Panc1 (cell line): ENCODE measurements at regions not wholly inside any gene's neighbourhood (a gene's known extent, or its start where the extent isn't known, plus 50 kb on each side); places are given as distances from the start of the nearest gene placed in this dataset.

Experiments
- ATAC-seq: fragments of 200-7000 bp; cut with Tn5 transposase; 2 replicates; pipeline ENCODE4 v1.9.1; 2020; ENCODE audit warnings: mild to moderate bottlenecking, moderate library complexity
- BruUV-seq: library from RNA; stranded (reverse); fragments of 400-500 nt; replicated peaks from 2 replicates; lab custom pipeline; 2021; lab: Mats Ljungman, UMichigan
- CTCF ChIA-PET: fragments of 300-600 bp; sonication (Branson Sonifier 250); formaldehyde crosslinking; loops from one replicate; lab custom pipeline; 2022; ENCODE audit warnings: antibody characterized with exemption; lab: Charles Lee
- POLR2A ChIA-PET: fragments of 300-600 bp; sonication (Branson Sonifier 250); formaldehyde crosslinking; loops from one replicate; lab custom pipeline; 2022; ENCODE audit warnings: antibody characterized with exemption; lab: Charles Lee
- DNase-seq: peaks from one replicate; pipeline ENCODE4 v3.0.0-alpha.2; 2010; ENCODE audit warnings: low read depth, low spot score
- H3K27ac ChIP-seq: 2 replicates; pipeline ENCODE4 v1.5.1; 2011; ENCODE audit warnings: mild to moderate bottlenecking, low read length, inconsistent platforms
- H3K27me3 ChIP-seq: fragments of 200-500 bp; sonication (Bioruptor generic); 2 replicates; pipeline ENCODE4 v1.6.0; 2014; ENCODE audit warnings: low read length, inconsistent platforms; ENCODE audit not compliant: control insufficient read depth, insufficient read depth
- H3K36me3 ChIP-seq: fragments of 200-500 bp; sonication (Bioruptor generic); 2 replicates; pipeline ENCODE4 v1.5.1; 2014; ENCODE audit warnings: inconsistent platforms, mild to moderate bottlenecking, low read length, moderate library complexity; ENCODE audit not compliant: control insufficient read depth, insufficient read depth
- H3K4me1 ChIP-seq: 2 replicates; pipeline ENCODE4 v1.5.1; 2011; ENCODE audit warnings: inconsistent platforms, mild to moderate bottlenecking, low read length, moderate library complexity; ENCODE audit not compliant: control insufficient read depth, insufficient read depth
- H3K4me3 ChIP-seq, 2 experiments: 2 replicates each; pipeline ENCODE4 v1.5.1; 2011 to 2012; ENCODE audit warnings: low read depth in 2 of 2, low read length in 2 of 2, mild to moderate bottlenecking in 2 of 2, inconsistent platforms in 1 of 2, moderate library complexity in 1 of 2
- H3K9me3 ChIP-seq: fragments of 200-500 bp; sonication (Bioruptor generic); 2 replicates; pipeline ENCODE4 v1.5.1; 2014; ENCODE audit warnings: low read depth, mild to moderate bottlenecking, inconsistent platforms, low read length, moderate library complexity; ENCODE audit not compliant: control insufficient read depth, insufficient read depth
- POLR2AphosphoS5 ChIP-seq: IDR thresholded peaks from 2 replicates; pipeline ENCODE4 v1.6.1; 2012; ENCODE audit warnings: mild to moderate bottlenecking, low read depth, low read length, moderate library complexity
- SIN3A ChIP-seq: IDR thresholded peaks from 2 replicates; pipeline ENCODE4 v1.6.1; 2012; ENCODE audit warnings: low read depth, mild to moderate bottlenecking, low read length, moderate library complexity, borderline replicate concordance; ENCODE audit not compliant: insufficient read depth
- TCF7L2 ChIP-seq: IDR thresholded peaks from 2 replicates; pipeline ENCODE4 v1.6.1; 2011; ENCODE audit warnings: mild to moderate bottlenecking, low read depth, low read length, inconsistent platforms
- in situ Hi-C: cut with HindIII; loops from 2 replicates; pipeline ENCODE4 v1.10.0; 2016; ENCODE audit warnings: low sequenced_read_pairs, low pct_unique_long_range_greater_than_20kb
- intact Hi-C: fragments of 100-400 bp; cut with micrococcal nuclease; formaldehyde crosslinking; loops from one replicate; pipeline ENCODE4 v1.10.0; 2022; ENCODE audit not compliant: unreplicated experiment
- TF ChIP-seq, protein P1 (sequence below), 2 experiments: IDR thresholded peaks; 2 replicates each; pipeline ENCODE4 v1.6.1; 2011 to 2012; ENCODE audit warnings: low read depth in 2 of 2, control low read depth in 1 of 2, low read length in 1 of 2, mild to moderate bottlenecking in 1 of 2, moderate library complexity in 1 of 2; ENCODE audit not compliant: insufficient read depth in 1 of 2
- TF ChIP-seq, protein P2 (sequence below): fragments of 450-650 bp; IDR thresholded peaks from 2 replicates; pipeline ENCODE4 v1.5.1; 2017; ENCODE audit warnings: mild to moderate bottlenecking

DNA sequence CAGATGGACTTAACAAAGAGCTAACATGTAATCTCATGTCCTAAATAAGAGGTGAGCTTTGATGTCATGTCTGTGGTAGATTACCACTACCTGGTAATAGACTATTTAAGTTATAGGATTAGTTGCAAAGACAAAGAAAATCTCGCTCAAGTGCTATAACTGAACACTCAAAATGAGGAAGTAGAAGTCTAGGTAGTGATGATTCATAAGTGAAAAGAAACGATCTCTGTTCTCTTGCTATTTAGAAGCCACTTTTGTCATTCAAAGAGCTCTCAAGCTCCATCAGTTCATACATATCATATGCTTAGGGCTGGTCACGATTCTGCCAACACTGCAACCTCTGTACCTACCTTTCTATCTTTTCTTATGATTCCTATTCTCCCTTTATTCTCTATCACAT lies 110.9 kb downstream of the EDEM1 start:
- ChIA-PET POLR2A (no interaction called here), CTCF (interaction anchor here (0.7 kb wide), 1 partner anchor 468 kb away, joined by 3 read pairs; no protein-coding TSS in a partner anchor)
- H3K27ac ChIP-seq: no peak overlapping the region
- DNase-seq (no peak), ATAC-seq (no peak)
- no peaks in the 10 kb centered on the region for H3K9me3 ChIP-seq
- no peak overlapping the region for H3K4me3 ChIP-seq
- TF ChIP-seq POLR2AphosphoS5 (no peak), TCF7L2 (no peak), SIN3A (no peak)
- TF ChIP-seq, protein P1, sequence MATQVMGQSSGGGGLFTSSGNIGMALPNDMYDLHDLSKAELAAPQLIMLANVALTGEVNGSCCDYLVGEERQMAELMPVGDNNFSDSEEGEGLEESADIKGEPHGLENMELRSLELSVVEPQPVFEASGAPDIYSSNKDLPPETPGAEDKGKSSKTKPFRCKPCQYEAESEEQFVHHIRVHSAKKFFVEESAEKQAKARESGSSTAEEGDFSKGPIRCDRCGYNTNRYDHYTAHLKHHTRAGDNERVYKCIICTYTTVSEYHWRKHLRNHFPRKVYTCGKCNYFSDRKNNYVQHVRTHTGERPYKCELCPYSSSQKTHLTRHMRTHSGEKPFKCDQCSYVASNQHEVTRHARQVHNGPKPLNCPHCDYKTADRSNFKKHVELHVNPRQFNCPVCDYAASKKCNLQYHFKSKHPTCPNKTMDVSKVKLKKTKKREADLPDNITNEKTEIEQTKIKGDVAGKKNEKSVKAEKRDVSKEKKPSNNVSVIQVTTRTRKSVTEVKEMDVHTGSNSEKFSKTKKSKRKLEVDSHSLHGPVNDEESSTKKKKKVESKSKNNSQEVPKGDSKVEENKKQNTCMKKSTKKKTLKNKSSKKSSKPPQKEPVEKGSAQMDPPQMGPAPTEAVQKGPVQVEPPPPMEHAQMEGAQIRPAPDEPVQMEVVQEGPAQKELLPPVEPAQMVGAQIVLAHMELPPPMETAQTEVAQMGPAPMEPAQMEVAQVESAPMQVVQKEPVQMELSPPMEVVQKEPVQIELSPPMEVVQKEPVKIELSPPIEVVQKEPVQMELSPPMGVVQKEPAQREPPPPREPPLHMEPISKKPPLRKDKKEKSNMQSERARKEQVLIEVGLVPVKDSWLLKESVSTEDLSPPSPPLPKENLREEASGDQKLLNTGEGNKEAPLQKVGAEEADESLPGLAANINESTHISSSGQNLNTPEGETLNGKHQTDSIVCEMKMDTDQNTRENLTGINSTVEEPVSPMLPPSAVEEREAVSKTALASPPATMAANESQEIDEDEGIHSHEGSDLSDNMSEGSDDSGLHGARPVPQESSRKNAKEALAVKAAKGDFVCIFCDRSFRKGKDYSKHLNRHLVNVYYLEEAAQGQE (IDR thresholded peaks at IDR 0.05; ENCODE audit: insufficient read depth in 1 of 2, low read depth in 2 of 2, low read length in 1 of 2): no peak
- TF ChIP-seq, protein P2, sequence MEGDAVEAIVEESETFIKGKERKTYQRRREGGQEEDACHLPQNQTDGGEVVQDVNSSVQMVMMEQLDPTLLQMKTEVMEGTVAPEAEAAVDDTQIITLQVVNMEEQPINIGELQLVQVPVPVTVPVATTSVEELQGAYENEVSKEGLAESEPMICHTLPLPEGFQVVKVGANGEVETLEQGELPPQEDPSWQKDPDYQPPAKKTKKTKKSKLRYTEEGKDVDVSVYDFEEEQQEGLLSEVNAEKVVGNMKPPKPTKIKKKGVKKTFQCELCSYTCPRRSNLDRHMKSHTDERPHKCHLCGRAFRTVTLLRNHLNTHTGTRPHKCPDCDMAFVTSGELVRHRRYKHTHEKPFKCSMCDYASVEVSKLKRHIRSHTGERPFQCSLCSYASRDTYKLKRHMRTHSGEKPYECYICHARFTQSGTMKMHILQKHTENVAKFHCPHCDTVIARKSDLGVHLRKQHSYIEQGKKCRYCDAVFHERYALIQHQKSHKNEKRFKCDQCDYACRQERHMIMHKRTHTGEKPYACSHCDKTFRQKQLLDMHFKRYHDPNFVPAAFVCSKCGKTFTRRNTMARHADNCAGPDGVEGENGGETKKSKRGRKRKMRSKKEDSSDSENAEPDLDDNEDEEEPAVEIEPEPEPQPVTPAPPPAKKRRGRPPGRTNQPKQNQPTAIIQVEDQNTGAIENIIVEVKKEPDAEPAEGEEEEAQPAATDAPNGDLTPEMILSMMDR: no peak
- no TSS peak for BruUV-seq
- in situ Hi-C loops (no loop called here), intact Hi-C loops (no loop called here)
- H3K27me3 ChIP-seq: peaks cover 2% of the 10 kb centered on the region; the same call in 1 of the 2 replicates
- no peaks in the 10 kb centered on the region for H3K4me1 ChIP-seq
- no peaks in the 10 kb centered on the region for H3K36me3 ChIP-seq

DNA sequence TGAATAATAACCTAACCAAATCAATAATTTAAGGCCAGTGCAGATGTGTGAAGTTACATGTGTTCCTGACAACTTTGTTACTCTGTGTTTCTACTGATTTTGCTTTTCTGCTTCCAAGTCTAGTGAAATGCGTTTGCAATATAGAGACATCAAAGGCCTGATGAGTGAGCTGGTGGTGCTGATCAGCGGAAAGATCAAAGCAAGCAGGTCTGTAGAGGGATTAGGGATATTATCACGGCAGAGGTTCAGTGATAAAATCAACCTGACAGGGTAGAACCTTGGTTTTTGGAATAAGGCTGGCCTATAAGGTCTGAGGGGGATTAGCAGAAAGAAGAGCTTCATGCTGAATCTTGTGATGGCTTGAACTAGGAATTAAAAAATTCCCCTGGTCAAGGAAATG lies 111.7 kb downstream of the EDEM1 start:
- TF ChIP-seq, protein P1 (IDR thresholded peaks at IDR 0.05; ENCODE audit: insufficient read depth in 1 of 2, low read depth in 2 of 2, low read length in 1 of 2): no peak
- TF ChIP-seq, protein P2: no peak
- TF ChIP-seq SIN3A: no peak
- no peak for TF ChIP-seq POLR2AphosphoS5
- no peak for TF ChIP-seq TCF7L2
- no peaks in the 10 kb centered on the region for H3K4me1 ChIP-seq
- intact Hi-C loops (no loop called here), in situ Hi-C loops (no loop called here)
- CTCF ChIA-PET: no interaction called here
- no peak overlapping the region for H3K27ac ChIP-seq
- DNase-seq: no peak
- H3K4me3 ChIP-seq: no peak overlapping the region
- no TSS peak for BruUV-seq
- peaks cover 2% of the 10 kb centered on the region; the same call in 1 of the 2 replicates for H3K27me3 ChIP-seq
- ATAC-seq: no peak
- no peaks in the 10 kb centered on the region for H3K9me3 ChIP-seq
- no peaks in the 10 kb centered on the region for H3K36me3 ChIP-seq
- POLR2A ChIA-PET: no interaction called here
